Naive B cell (primary cell): ENCODE measurements at regions not wholly inside any gene's neighbourhood (a gene's known extent, or its start where the extent isn't known, plus 50 kb on each side); places are given as distances from the start of the nearest gene placed in this dataset.

Source experiments
- ATAC-seq, 2 donors: fragments of 150-1000 bp; cut with Tn5 transposase; 2 replicates each; pipeline ENCODE4 v1.10.0; 2021; ENCODE audit warnings: low read depth in 2 of 2, mild to moderate bottlenecking in 2 of 2, moderate library complexity in 2 of 2
- DNase-seq: peaks from one replicate; pipeline ENCODE4 v3.0.0; 2022
- H3K27ac Mint-ChIP-seq, 6 donors: one replicate each; pipeline ENCODE4 v1.8.0; 2020 to 2022; ENCODE audit warnings: mild to moderate bottlenecking in 6 of 6, mixed read lengths in 6 of 6, moderate library complexity in 5 of 6, inconsistent platforms in 2 of 6
- H3K27me3 Mint-ChIP-seq, 3 donors: one replicate each; pipeline ENCODE4 v1.8.0; 2021 to 2022; ENCODE audit warnings: mixed read lengths in 3 of 3, mild to moderate bottlenecking in 1 of 3
- H3K36me3 Mint-ChIP-seq, 2 donors: one replicate each; pipeline ENCODE4 v1.8.0; 2020 to 2022; ENCODE audit warnings: mixed read lengths in 2 of 2, inconsistent platforms in 1 of 2, mild to moderate bottlenecking in 1 of 2
- H3K4me1 Mint-ChIP-seq, 3 donors: one replicate each; pipeline ENCODE4 v1.8.0; 2020 to 2022; ENCODE audit warnings: mixed read lengths in 3 of 3, inconsistent platforms in 1 of 3, mild to moderate bottlenecking in 1 of 3, moderate library complexity in 1 of 3
- H3K4me3 Mint-ChIP-seq, 8 donors: one replicate each; pipeline ENCODE4 v1.8.0; 2020 to 2022; ENCODE audit warnings: mild to moderate bottlenecking in 8 of 8, mixed read lengths in 8 of 8, moderate library complexity in 8 of 8, inconsistent platforms in 2 of 8
- H3K9me3 Mint-ChIP-seq, 7 donors: one replicate each; pipeline ENCODE4 v1.8.0; 2020 to 2022; ENCODE audit warnings: mixed read lengths in 7 of 7, mild to moderate bottlenecking in 5 of 7, inconsistent platforms in 2 of 7, moderate library complexity in 1 of 7

DNA sequence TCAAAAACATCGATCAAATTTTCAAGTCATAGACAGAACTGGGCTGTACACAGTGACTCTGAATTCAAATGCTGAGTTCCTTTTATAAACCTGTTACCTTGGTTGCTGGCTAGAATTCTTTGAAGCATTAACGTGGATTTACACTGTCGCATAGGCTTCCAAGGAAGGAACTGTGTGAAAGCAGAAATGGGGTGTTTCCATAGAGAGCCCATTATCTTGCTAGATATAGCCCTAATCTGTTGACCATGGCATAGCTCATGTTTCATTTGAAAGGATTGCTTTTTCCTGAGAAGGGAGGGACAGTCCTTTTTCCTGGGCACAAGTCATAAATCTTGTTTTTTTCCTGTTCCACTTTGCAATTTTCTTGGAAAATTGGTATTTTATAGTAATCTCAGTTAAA is 73.8 kb upstream of the NEUROD1 start:
- ATAC-seq (no peak), DNase-seq (no peak)
- H3K4me1 Mint-ChIP-seq: no peaks in the 10 kb centered on the region
- no peaks in the 10 kb centered on the region for H3K36me3 Mint-ChIP-seq
- H3K27ac Mint-ChIP-seq: no peak overlapping the region
- H3K9me3 Mint-ChIP-seq: peaks cover 0 to 4% (median 3%) of the 10 kb centered on the region in 7 donors
- peaks cover 27 to 48% (median 28%) of the 10 kb centered on the region in 3 donors for H3K27me3 Mint-ChIP-seq
- H3K4me3 Mint-ChIP-seq: no peak overlapping the region

DNA sequence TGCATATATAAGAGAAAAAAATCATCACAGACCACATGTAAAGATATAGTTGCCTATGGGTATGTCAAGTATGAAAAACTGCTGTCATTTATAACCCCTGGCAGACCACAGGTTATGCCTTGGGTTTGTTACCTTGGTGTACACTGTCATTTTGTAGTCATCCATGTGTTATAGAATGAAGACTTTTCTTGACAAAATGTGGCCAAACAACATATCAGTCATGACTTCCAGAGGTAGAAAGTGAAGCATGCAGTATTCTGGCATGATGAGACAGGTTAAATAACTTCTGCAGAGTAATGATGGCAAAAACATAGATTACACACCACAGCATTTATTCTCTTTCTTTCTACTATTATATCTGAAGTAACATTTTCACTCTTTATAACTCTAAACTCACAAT is 74.9 kb upstream of the NEUROD1 start:
- Mint-ChIP-seq H3K36me3 (no peaks in the 10 kb centered on the region), H3K27me3 (peaks cover 25 to 46% (median 27%) of the 10 kb centered on the region in 3 donors), H3K4me3 (no peak overlapping the region), H3K4me1 (no peaks in the 10 kb centered on the region), H3K27ac (no peak overlapping the region), H3K9me3 (peaks cover 0 to 9% (median 6%) of the 10 kb centered on the region in 7 donors)
- ATAC-seq (no peak), DNase-seq (no peak)

DNA sequence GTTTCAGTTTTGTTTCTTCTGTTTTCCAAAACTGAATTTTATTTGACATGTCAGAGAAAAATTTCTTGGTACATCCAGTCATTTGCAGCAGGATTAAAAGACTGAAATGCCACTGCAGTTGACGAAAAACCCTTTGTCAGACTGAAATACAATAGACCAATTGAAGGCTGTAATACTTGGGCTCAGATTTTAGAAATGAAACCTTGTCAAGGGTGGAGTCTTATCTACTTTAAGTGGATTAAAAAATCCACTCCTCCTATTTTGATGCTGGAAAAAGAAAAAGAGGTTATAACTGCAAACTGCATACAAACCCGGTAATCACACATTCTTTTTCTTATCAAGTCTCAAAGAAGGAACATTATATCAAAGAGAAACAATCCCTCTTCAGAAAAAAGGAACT is 80.2 kb upstream of the NEUROD1 start:
- DNase-seq: no peak
- no peak overlapping the region for H3K27ac Mint-ChIP-seq
- no peak overlapping the region for H3K4me3 Mint-ChIP-seq
- H3K36me3 Mint-ChIP-seq: no peaks in the 10 kb centered on the region
- ATAC-seq: no peak
- H3K9me3 Mint-ChIP-seq: peaks cover 0 to 10% (median 6%) of the 10 kb centered on the region in 7 donors
- H3K27me3 Mint-ChIP-seq: peaks cover 13 to 18% (median 15%) of the 10 kb centered on the region in 3 donors
- no peaks in the 10 kb centered on the region for H3K4me1 Mint-ChIP-seq

DNA sequence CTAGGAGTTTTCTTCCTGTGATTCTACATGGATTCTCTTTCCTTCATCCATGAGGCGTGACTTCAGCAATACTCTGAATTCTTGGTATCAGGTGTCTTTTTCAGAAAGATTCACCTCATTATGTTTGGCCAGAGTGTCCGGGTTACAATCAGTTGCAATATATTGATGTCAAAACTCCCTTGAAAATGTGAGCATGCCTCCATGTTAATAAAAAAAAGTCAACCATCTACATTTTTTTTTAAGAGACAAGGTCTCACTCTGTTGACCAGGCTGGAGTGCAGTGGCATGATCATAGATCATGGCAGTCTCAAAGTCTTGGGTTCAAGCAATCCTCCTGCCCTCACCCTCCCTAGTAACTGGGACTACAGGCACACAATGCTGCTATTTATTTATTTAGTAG is 80.9 kb upstream of the NEUROD1 start:
- ATAC-seq: no peak
- Mint-ChIP-seq H3K27me3 (peaks cover 10 to 15% (median 12%) of the 10 kb centered on the region in 3 donors), H3K9me3 (peaks cover 0 to 11% (median 6%) of the 10 kb centered on the region in 7 donors), H3K4me3 (no peak overlapping the region), H3K4me1 (no peaks in the 10 kb centered on the region), H3K36me3 (no peaks in the 10 kb centered on the region), H3K27ac (no peak overlapping the region)
- no peak for DNase-seq

DNA sequence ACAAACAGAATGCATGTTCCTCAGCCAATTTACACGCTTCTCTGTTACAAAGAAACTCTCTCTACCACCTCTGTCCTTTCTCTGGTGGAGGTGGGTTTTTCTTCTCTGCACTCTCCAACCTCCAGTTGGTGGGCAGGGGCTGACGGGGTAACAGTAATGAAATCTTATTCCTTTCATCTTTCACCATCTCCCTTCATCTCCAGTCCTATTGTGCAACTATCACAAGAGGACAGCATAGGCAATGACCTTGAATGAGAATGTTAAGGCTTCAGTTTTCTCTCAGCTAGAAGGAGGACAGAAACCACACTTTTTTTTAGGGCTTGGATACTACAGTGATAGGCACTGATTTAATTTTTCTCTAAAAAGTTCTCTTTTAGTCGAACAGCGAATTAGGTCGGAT is 81.7 kb upstream of the NEUROD1 start:
- DNase-seq: no peak
- no peak overlapping the region for H3K27ac Mint-ChIP-seq
- no peaks in the 10 kb centered on the region for H3K4me1 Mint-ChIP-seq
- peaks cover 8 to 15% (median 9%) of the 10 kb centered on the region in 3 donors for H3K27me3 Mint-ChIP-seq
- H3K9me3 Mint-ChIP-seq: peaks cover 0 to 11% (median 6%) of the 10 kb centered on the region in 7 donors
- no peak for ATAC-seq
- no peak overlapping the region for H3K4me3 Mint-ChIP-seq
- H3K36me3 Mint-ChIP-seq: no peaks in the 10 kb centered on the region

DNA sequence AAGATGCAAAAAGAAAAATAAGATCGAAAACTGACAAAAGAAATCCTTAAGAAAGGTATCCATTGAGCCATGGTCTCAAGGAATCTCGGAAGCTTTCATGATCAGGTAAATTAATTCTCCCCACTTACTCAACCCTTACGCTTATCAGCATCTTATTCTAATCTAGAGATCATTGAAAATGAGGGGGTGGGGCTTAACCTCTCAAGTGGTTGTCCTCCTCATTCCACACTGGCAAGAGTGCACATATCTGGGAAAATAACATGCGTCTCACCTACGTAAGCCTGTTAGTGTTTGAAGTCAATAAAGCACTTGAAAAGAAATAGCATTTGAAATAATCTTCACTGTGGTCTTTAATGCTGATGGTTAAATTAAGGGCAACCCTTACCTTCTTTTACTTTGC is 82.5 kb upstream of the NEUROD1 start:
- Mint-ChIP-seq H3K4me1 (no peaks in the 10 kb centered on the region), H3K27ac (no peak overlapping the region), H3K36me3 (no peaks in the 10 kb centered on the region), H3K9me3 (peaks cover 0 to 11% (median 6%) of the 10 kb centered on the region in 7 donors), H3K27me3 (peaks cover 8 to 15% (median 9%) of the 10 kb centered on the region in 3 donors), H3K4me3 (no peak overlapping the region)
- ATAC-seq: no peak
- DNase-seq: no peak

DNA sequence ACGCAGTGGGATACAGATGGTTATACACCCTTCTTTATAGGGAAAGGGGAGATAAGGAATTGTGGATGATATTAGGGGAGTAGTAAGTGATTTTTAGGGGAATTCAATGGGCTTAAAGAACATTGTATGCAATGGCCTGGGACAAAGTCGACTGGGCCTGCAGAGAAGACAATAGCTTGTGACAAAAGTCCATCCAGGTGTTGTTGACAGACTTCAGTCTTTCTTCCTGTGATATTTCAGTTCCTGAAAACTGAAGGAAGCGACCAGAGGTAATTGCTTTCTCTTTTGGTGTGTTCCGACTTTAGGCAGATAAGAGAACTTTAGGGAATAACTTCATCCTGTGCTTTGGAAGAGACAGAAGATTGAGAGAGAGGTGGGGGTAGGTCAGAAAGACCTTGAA is 83.1 kb upstream of the NEUROD1 start:
- Mint-ChIP-seq H3K4me3 (no peak overlapping the region), H3K9me3 (peaks cover 0 to 11% (median 6%) of the 10 kb centered on the region in 7 donors), H3K27me3 (peaks cover 8 to 15% (median 9%) of the 10 kb centered on the region in 3 donors), H3K36me3 (no peaks in the 10 kb centered on the region), H3K4me1 (no peaks in the 10 kb centered on the region), H3K27ac (no peak overlapping the region)
- DNase-seq: no peak
- no peak for ATAC-seq

DNA sequence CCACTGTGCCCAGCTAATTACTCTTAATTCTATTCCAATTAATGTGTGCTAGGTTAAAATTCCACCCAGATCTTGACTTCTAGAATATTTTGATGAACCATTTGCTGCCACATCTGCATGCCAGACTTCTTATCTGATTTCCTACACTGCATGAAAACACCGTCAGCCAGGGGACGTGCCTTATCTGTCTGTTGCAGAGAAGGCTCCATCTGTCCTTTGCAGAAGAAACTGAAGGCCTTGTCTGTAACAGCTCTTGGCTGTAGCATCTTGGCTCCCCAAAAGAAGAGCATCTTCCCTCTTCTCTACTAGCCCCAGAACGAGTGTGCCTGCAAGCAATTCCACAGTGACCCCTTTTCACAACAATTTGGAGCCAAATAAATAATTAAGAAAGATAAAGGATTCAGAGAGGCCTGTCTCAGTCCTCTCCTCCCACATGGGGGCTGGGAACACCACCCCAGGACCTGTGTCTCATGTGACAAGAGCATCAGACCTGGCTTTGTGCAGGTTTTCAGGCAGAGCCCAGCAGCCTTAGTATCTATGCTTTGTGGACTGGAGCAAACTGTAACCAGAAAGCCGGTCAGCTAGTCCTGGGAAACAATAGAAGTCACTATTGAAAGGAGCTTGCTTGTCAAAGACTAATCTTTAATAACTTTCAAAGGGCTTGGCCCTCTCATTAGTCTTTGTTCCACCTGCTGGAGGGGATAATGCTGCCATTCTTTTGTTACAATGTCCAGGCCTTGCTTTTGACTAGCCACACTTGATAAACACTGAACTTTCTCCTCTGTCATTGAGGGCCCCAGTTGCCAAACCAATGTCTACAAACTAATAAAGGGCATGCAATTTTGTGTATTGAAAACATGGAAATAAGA is 84.0 kb upstream of the NEUROD1 start:
- Mint-ChIP-seq H3K4me1 (no peaks in the 10 kb centered on the region), H3K27me3 (peaks cover under 1 to 6% (median 3%) of the 10 kb centered on the region in 3 donors), H3K27ac (peak overlapping the region in 1 of 6 donors; percentile 18), H3K4me3 (no peak overlapping the region), H3K36me3 (no peaks in the 10 kb centered on the region), H3K9me3 (peaks cover 0 to 10% (median 4%) of the 10 kb centered on the region in 7 donors)
- no peak for DNase-seq
- ATAC-seq: no peak

DNA sequence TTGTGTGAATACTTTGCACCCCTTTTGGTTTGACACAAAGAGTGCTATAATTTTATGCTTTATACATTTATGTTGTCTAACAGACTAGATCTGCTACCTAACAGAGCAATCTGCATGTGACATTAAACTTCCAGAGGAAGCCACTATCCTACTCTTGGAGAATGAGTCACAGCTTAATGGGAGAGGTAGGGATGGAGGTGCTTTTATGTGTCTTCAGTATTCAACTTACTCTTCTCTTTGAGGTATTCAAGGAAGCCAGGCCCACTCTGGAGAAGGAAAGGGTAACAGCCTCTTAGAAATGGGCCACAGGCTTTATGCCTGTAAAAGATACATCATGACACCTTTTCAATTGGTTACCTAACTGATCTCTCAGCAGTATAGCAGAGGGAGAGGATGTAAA is 85.8 kb upstream of the NEUROD1 start:
- peaks cover 0 to 4% (median 0%) of the 10 kb centered on the region in 7 donors for H3K9me3 Mint-ChIP-seq
- no peaks in the 10 kb centered on the region for H3K36me3 Mint-ChIP-seq
- H3K4me1 Mint-ChIP-seq: no peaks in the 10 kb centered on the region
- ATAC-seq: no peak
- H3K27me3 Mint-ChIP-seq: no peaks in the 10 kb centered on the region
- no peak overlapping the region for H3K27ac Mint-ChIP-seq
- no peak overlapping the region for H3K4me3 Mint-ChIP-seq
- DNase-seq: no peak

DNA sequence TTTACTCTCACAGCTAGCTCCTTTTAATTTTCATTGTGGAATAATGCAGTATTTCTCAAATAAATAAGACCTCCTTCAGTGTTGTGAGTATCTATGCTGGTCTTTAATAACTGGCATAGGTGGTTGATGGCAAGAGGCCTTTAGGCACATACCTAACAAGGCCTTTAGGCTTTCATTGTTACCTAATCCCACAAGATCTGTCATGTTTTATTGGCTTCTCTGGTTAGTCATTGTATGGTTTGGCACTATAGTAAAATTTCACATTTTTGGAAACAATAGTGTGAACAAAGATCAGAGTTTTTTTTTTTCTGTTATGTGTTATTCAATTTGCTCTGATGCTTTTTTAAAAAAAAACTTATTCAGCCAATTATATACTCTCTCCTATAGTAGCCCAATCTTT is 89.8 kb upstream of the NEUROD1 start:
- DNase-seq (no peak), ATAC-seq (no peak)
- Mint-ChIP-seq H3K27me3 (no peaks in the 10 kb centered on the region), H3K27ac (no peak overlapping the region), H3K9me3 (peaks cover 0 to 7% (median 0%) of the 10 kb centered on the region in 7 donors), H3K4me3 (no peak overlapping the region), H3K36me3 (peaks cover 0 to 7% of the 10 kb centered on the region in 2 donors), H3K4me1 (peaks cover 0 to 11% (median 0%) of the 10 kb centered on the region in 3 donors)

DNA sequence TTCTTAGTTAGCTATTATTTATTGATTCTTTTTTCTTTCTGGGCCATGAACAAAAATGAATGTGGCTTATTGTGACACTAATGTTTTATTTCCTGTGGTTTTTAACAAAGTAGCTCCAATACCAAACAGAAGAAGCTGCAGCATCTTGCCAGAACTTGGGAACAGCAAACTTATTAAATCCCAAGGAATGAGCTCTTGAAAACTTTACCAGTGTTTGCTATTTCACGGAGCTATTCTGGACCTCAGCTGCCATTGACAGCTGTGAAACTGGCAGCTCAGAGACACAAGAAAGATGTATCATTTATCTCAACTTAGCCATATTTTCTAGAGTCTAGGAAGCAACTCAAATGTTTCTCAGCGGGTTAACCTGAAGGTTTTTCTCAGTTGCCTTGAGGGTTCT is 91.0 kb upstream of the NEUROD1 start:
- peaks cover 0 to 12% (median 0%) of the 10 kb centered on the region in 3 donors for H3K4me1 Mint-ChIP-seq
- DNase-seq: no peak
- H3K4me3 Mint-ChIP-seq: no peak overlapping the region
- ATAC-seq: no peak
- peaks cover 0 to 7% of the 10 kb centered on the region in 2 donors for H3K36me3 Mint-ChIP-seq
- no peak overlapping the region for H3K27ac Mint-ChIP-seq
- peaks cover 0 to 7% (median 0%) of the 10 kb centered on the region in 7 donors for H3K9me3 Mint-ChIP-seq
- H3K27me3 Mint-ChIP-seq: no peaks in the 10 kb centered on the region

DNA sequence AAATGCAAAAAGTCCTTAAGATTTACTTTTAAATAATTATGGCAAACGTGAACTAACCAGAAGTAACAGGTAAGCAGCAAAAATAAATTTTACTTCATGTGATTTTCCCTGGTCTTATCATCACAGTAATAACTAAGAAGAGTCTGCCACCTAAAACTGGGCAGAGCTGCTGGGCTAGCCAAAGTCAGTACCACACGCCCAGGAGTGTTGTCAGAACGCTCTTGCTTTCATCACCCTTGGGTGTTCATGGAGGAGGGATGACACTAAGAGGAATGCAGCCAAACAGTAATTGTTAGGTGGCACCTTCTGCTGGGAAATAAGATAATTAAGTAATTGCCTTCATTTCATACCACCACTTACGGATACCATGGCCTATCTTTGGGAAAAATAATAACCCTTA is 92.0 kb upstream of the NEUROD1 start:
- peaks cover 0 to 12% (median 0%) of the 10 kb centered on the region in 3 donors for H3K4me1 Mint-ChIP-seq
- ATAC-seq (no peak), DNase-seq (no peak)
- peaks cover 0 to 7% (median 0%) of the 10 kb centered on the region in 7 donors for H3K9me3 Mint-ChIP-seq
- no peaks in the 10 kb centered on the region for H3K27me3 Mint-ChIP-seq
- H3K36me3 Mint-ChIP-seq: peaks cover 0 to 7% of the 10 kb centered on the region in 2 donors
- no peak overlapping the region for H3K4me3 Mint-ChIP-seq
- H3K27ac Mint-ChIP-seq: no peak overlapping the region

DNA sequence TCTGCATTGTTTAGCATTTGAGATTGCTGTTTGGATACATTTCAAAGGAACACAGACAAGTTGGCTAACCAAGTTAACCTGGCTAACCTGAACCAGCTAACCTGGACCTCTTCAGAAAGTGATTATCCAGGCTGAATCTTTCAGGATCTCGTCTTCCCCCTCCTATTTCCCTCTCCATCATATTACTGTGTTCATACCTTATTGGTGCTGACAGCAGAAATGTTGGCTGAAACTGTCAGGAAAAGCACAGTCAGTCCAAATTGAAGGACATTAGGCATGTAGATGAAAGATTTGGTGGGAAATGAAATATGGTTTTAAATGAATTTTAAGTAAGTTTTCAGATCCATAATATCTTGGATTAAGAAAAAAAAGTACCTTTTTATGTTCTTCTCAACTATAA is 92.5 kb upstream of the NEUROD1 start:
- peaks cover 0 to 7% (median 0%) of the 10 kb centered on the region in 7 donors for H3K9me3 Mint-ChIP-seq
- H3K36me3 Mint-ChIP-seq: peaks cover 0 to 7% of the 10 kb centered on the region in 2 donors
- H3K4me1 Mint-ChIP-seq: peaks cover 0 to 12% (median 0%) of the 10 kb centered on the region in 3 donors
- no peak for DNase-seq
- H3K27ac Mint-ChIP-seq: no peak overlapping the region
- ATAC-seq: no peak
- H3K4me3 Mint-ChIP-seq: no peak overlapping the region
- H3K27me3 Mint-ChIP-seq: no peaks in the 10 kb centered on the region

DNA sequence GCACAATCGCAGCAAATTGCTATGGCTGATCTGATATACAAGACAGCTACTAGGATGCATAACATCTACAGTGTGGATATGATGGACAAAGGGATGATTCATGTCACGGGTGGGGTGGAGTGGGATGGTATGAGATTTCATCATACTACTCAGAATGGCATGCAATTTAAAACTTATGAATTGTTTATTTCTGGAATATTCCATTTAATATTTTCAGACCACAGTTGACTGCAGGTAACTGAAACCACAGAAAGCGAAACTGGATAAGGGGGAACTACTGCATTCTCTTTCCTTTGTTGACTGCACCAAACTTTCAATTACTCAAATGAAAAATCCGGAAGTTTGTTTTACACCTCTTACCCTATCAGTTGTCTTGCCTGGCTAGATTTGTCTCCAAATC is 94.4 kb upstream of the NEUROD1 start:
- Mint-ChIP-seq H3K36me3 (peaks cover 0 to 7% of the 10 kb centered on the region in 2 donors), H3K27ac (peak overlapping the region in 1 of 6 donors; percentile 12), H3K27me3 (no peaks in the 10 kb centered on the region), H3K9me3 (peaks cover 0 to 7% (median 0%) of the 10 kb centered on the region in 7 donors), H3K4me3 (no peak overlapping the region), H3K4me1 (peaks cover 0 to 12% (median 0%) of the 10 kb centered on the region in 3 donors)
- ATAC-seq: no peak
- DNase-seq: no peak
